T-helper 1 cell treated with Interleukin-12 subunit alpha and Interleukin-12 subunit beta and Interleukin-4 antibody, amounts not matched to agents 30 μg/mL and 1 μg/mL, for 36 hours (primary cell): ENCODE measurements at regions not wholly inside any gene's neighbourhood (a gene's known extent, or its start where the extent isn't known, plus 50 kb on each side); places are given as distances from the start of the nearest gene placed in this dataset.

ENCODE experiments used
- H3K27ac Mint-ChIP-seq: one replicate; pipeline ENCODE4 v1.8.0; 2021; ENCODE audit warnings: mild to moderate bottlenecking, mixed read lengths
- H3K27me3 Mint-ChIP-seq: one replicate; pipeline ENCODE4 v1.8.0; 2021; ENCODE audit warnings: low read depth, mixed read lengths
- H3K36me3 Mint-ChIP-seq: one replicate; pipeline ENCODE4 v1.8.0; 2021; ENCODE audit warnings: low read depth, mixed read lengths
- H3K4me1 Mint-ChIP-seq: one replicate; pipeline ENCODE4 v1.8.0; 2021; ENCODE audit warnings: low read depth, mixed read lengths
- H3K4me3 Mint-ChIP-seq: one replicate; pipeline ENCODE4 v1.8.0; 2021; ENCODE audit warnings: mild to moderate bottlenecking, moderate library complexity, mixed read lengths
- H3K9me3 Mint-ChIP-seq: one replicate; pipeline ENCODE4 v1.8.0; 2021; ENCODE audit warnings: mixed read lengths

DNA sequence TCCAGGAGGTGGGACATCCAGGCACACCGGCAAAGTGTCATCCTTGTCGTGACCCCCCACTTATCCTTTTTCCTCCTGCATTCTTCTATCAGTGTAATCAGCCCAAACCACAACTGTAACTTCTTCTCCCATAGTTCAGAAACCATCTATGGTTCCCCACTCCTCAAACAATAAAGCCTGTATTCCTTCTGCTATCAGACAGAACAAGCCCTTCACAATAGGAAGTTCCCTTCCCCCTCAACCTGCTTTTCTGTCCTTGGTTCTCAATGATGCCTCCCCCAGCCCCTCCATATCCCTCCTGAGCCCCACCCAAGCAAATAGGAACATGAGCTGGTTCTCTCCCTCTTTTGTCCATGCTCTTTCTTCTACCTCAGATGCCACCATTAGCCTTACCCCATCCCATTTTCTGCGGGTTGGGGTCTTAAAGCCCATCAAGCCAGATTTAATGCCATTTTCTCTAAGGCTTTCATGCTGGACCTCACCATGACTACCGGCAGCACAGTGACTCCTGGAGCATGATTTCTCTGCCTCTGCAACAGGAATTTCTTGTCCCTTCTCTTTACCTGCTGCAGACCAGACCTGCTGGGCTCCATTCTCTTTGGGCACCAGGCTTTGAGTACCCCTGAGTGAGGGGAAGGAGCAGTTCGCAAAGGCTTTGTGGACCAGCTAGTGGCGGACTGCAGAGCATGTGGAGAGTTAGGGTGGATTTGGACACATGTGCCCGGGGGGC lies 92.8 kb upstream of the PAX2 start:
- no peak overlapping the region for H3K4me3 Mint-ChIP-seq
- H3K36me3 Mint-ChIP-seq = peaks cover 4% of the 10 kb centered on the region
- H3K4me1 Mint-ChIP-seq = peaks cover 14% of the 10 kb centered on the region
- H3K27me3 Mint-ChIP-seq = peaks cover 67% of the 10 kb centered on the region
- H3K27ac Mint-ChIP-seq = no peak overlapping the region
- H3K9me3 Mint-ChIP-seq = no peaks in the 10 kb centered on the region

- H3K36me3 Mint-ChIP-seq = peaks cover 4% of the 10 kb centered on the region
- no peaks in the 10 kb centered on the region for H3K9me3 Mint-ChIP-seq
- no peak overlapping the region for H3K4me3 Mint-ChIP-seq
- H3K27me3 Mint-ChIP-seq = peaks cover 71% of the 10 kb centered on the region
- H3K27ac Mint-ChIP-seq = no peak overlapping the region
- H3K4me1 Mint-ChIP-seq = peaks cover 14% of the 10 kb centered on the region
Measured at GRCh38 chr10:100653238-100653956, 92.0 kb upstream of the PAX2 start.

DNA sequence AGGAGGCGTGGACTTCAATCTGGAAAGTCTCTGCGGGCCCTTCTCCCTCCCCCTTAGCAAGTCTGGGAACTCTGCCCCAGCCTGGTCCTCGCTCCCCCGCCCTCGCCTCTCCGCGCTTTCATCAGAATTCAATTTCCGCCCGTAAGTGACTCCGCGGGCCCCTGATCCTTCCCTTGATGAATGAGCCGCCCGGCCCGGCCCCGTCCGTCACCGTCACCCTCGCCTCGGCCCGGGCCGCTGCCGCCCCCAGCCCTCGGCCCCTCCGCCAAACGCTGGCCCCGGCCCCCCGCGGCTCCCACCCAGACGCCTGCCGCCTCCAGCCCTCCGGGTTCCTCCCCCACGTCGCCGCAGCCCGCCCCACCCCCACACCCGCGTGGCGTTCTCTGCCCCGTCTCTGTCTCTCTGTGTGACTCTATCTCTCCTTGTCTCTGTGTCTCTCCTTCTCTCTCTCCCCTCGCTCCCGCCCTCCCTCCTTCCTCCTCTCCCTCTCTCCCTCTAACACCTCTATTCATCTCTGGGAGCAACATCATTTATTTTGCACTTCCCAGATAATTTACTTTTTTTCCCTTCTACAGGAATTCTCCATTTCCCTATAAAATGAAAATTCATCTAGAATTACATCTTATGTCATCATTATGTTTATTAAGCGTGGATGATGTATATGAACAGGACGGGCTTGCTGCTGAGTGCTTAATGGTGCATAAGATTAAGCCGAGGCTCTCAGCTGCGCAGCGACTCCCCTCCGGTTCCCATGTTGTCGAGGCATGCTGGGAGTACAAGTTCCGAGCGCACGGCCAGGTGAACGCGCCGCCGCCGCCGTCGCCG lies 91.2 kb upstream of the PAX2 start:
- peaks cover 73% of the 10 kb centered on the region for H3K27me3 Mint-ChIP-seq

DNA sequence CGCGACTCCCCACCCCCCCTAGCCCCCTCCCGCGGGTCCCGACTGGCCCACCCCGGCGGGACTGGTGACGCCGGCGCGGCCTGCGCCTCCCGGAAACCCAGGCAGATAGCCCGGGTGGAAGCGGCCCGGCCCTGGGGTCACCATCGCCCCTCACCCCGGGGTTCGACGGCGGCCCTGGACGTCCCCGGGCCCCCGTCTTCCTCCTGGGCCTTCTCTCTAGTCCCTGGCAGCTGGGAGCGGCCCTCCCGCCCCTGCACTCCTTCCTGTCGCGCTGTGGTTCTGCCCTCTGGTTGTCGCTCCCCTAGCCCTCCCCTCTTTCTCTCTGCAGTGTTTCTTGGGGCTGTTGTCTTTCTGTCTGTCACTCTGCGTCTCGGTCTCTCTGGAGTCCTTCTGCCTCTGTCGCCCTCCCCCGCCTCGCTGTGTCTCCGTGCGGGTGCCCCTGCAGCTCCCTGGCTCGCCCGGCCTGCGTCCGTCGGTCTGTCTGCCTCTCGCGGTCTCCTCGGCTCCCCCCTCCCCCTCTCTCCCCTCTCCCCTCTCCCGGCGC lies 90.5 kb upstream of the PAX2 start:
- Mint-ChIP-seq H3K27ac (no peak overlapping the region), H3K27me3 (peaks cover 75% of the 10 kb centered on the region), H3K9me3 (no peaks in the 10 kb centered on the region)

More for the DNA sequence above, 91.2 kb upstream of the PAX2 start:
- peak overlapping the region; percentile 72 for H3K4me3 Mint-ChIP-seq
- H3K36me3 Mint-ChIP-seq = peaks cover 4% of the 10 kb centered on the region
- H3K4me1 Mint-ChIP-seq = peaks cover 14% of the 10 kb centered on the region
- no peak overlapping the region for H3K27ac Mint-ChIP-seq
- H3K9me3 Mint-ChIP-seq = no peaks in the 10 kb centered on the region

GRCh38 chr10:100655326-100655759 lies 90.0 kb upstream of the PAX2 start:
- H3K9me3 Mint-ChIP-seq = no peaks in the 10 kb centered on the region
- H3K27me3 Mint-ChIP-seq = peaks cover 76% of the 10 kb centered on the region
- peaks cover 4% of the 10 kb centered on the region for H3K36me3 Mint-ChIP-seq
- peaks cover 14% of the 10 kb centered on the region for H3K4me1 Mint-ChIP-seq
- H3K4me3 Mint-ChIP-seq = peak overlapping the region; percentile 60
- H3K27ac Mint-ChIP-seq = peak overlapping the region; percentile 27

More for the DNA sequence above, 90.5 kb upstream of the PAX2 start:
- Mint-ChIP-seq H3K4me1 (peaks cover 14% of the 10 kb centered on the region), H3K4me3 (peak overlapping the region; percentile 60), H3K36me3 (peaks cover 4% of the 10 kb centered on the region)

- Mint-ChIP-seq H3K27ac (no peak overlapping the region), H3K27me3 (peaks cover 82% of the 10 kb centered on the region), H3K36me3 (peaks cover 4% of the 10 kb centered on the region), H3K9me3 (no peaks in the 10 kb centered on the region), H3K4me1 (peaks cover 14% of the 10 kb centered on the region), H3K4me3 (peak overlapping the region; percentile 60)
Measured at GRCh38 chr10:100655760-100656421, 89.5 kb upstream of the PAX2 start.

DNA sequence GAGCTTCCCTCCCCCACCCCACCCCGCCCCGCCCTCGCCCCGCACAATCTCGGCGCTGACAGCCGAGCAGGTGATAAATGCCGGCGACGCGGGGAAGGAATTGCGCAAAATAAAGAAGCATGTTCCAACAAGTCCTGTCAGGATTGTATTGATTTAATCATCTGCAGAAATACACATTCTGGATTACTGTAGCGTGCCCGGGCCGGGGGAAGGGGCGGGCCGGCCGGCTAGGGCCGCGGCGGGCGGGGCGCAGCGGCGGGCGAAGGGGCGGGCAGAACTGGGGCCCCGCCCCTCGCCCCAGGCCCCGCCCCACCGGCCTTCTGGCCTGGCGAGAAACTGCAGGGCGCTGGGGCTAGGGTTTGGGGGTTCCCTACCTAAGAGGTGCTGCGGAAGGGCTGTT lies 88.9 kb upstream of the PAX2 start:
- Mint-ChIP-seq H3K36me3 (peaks cover 4% of the 10 kb centered on the region), H3K27ac (no peak overlapping the region), H3K4me3 (no peak overlapping the region), H3K4me1 (peaks cover 14% of the 10 kb centered on the region), H3K9me3 (no peaks in the 10 kb centered on the region), H3K27me3 (peaks cover 86% of the 10 kb centered on the region)

GRCh38 chr10:100658269-100658668 lies 87.1 kb upstream of the PAX2 start:
- H3K27me3 Mint-ChIP-seq = peaks cover 89% of the 10 kb centered on the region

GRCh38 chr10:100659361-100660098 lies 85.9 kb upstream of the PAX2 start:
- H3K36me3 Mint-ChIP-seq = peaks cover 2% of the 10 kb centered on the region
- no peaks in the 10 kb centered on the region for H3K9me3 Mint-ChIP-seq
- no peak overlapping the region for H3K4me3 Mint-ChIP-seq
- H3K27ac Mint-ChIP-seq = no peak overlapping the region
- H3K27me3 Mint-ChIP-seq = peaks cover 83% of the 10 kb centered on the region
- H3K4me1 Mint-ChIP-seq = peaks cover 10% of the 10 kb centered on the region

More at GRCh38 chr10:100658269-100658668, 87.1 kb upstream of the PAX2 start:
- no peak overlapping the region for H3K4me3 Mint-ChIP-seq
- no peaks in the 10 kb centered on the region for H3K9me3 Mint-ChIP-seq
- H3K36me3 Mint-ChIP-seq = peaks cover 4% of the 10 kb centered on the region
- peaks cover 14% of the 10 kb centered on the region for H3K4me1 Mint-ChIP-seq
- no peak overlapping the region for H3K27ac Mint-ChIP-seq

DNA sequence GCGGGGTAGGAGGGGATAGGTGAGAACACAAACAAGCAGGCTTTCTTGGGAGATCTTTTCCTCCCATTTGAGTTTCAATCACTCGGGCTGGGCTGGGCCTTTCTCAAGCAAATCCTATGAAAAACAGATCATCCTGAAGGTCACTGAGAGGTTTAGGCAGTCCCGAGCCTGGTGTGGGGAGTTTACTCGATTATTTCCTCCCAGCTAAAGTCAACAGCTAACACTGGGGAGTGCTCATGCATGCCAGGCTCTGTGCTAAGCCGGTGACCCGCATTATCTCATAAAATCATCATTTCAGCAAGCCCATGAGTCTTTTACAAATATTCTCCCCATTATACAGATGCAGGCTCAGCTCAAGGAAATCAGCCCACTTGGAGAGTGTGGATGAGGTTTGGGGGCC lies 85.0 kb upstream of the PAX2 start:
- Mint-ChIP-seq H3K36me3 (peaks cover under 1% of the 10 kb centered on the region), H3K27ac (no peak overlapping the region), H3K4me3 (no peak overlapping the region), H3K9me3 (no peaks in the 10 kb centered on the region), H3K27me3 (peaks cover 79% of the 10 kb centered on the region), H3K4me1 (peaks cover 5% of the 10 kb centered on the region)

DNA sequence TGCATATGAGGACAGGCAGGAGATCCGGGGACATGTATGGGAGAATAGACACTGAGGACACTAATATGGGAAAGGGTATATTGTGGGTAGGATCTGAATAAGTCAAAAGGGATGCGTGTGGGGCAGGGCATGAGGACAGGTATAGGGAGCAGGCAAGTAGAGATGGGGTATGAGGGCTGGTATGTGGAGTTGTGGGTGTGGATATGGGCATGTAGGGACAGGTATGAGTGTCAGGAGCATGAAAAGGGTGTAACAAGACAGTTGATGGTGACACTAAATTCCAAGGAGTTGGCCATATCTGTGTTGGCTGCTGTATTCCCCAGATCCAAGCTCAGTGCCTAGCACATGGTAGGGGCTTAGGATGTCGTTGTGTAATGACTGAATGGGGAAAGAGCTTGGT lies 84.4 kb upstream of the PAX2 start:
- no peaks in the 10 kb centered on the region for H3K36me3 Mint-ChIP-seq
- H3K27ac Mint-ChIP-seq = no peak overlapping the region
- no peaks in the 10 kb centered on the region for H3K9me3 Mint-ChIP-seq
- H3K4me1 Mint-ChIP-seq = peaks cover under 1% of the 10 kb centered on the region
- H3K27me3 Mint-ChIP-seq = peaks cover 74% of the 10 kb centered on the region
- no peak overlapping the region for H3K4me3 Mint-ChIP-seq

DNA sequence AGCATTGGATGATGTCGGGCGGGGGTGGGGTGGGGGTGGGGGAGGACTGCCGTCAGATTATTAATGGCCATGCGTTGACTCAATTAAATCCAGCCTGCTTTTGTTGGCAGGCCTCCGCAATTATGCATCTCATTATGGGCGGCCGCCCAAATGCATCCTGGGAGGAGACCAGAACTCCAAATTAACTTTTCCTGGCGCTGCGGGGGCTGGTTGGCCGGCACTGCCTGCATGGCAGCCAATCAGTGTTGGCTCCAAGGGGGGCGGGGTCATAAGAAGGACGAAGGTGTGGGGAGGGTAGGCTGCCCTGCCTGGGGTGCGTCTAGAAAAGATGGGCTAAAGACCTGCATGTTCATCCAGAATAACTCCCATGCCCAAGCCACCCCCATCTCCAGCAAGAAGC lies 83.9 kb upstream of the PAX2 start:
- Mint-ChIP-seq H3K9me3 (no peaks in the 10 kb centered on the region), H3K4me1 (no peaks in the 10 kb centered on the region), H3K27ac (no peak overlapping the region), H3K4me3 (no peak overlapping the region), H3K36me3 (no peaks in the 10 kb centered on the region), H3K27me3 (peaks cover 72% of the 10 kb centered on the region)

- Mint-ChIP-seq H3K27me3 (peaks cover 70% of the 10 kb centered on the region), H3K4me1 (no peaks in the 10 kb centered on the region), H3K27ac (no peak overlapping the region), H3K36me3 (no peaks in the 10 kb centered on the region), H3K4me3 (no peak overlapping the region), H3K9me3 (no peaks in the 10 kb centered on the region)
Measured at GRCh38 chr10:100662067-100662466, 83.3 kb upstream of the PAX2 start.
